GM23338 (cell line): ENCODE measurements at regions not wholly inside any gene's neighbourhood (a gene's known extent, or its start where the extent isn't known, plus 50 kb on each side); places are given as distances from the start of the nearest gene placed in this dataset.

Source experiments
- ATAC-seq: fragments of 200-7000 bp; cut with Tn5 transposase; 3 replicates; pipeline ENCODE4 v1.9.1; 2020
- DNase-seq: peaks from one replicate; pipeline ENCODE4 v3.0.0-alpha.2; 2015; ENCODE audit warnings: low spot score
- H2AFZ ChIP-seq: fragments of 200-600 bp; sonication (generic); 2 replicates; pipeline ENCODE4 v1.8.0; 2016; ENCODE audit warnings: antibody characterized with exemption, mild to moderate bottlenecking, moderate library complexity
- H3F3A ChIP-seq: fragments of 200-600 bp; sonication (generic); replicated peaks from 2 replicates; pipeline ENCODE4 v1.8.0; 2017; ENCODE audit warnings: antibody characterized with exemption, mixed run types, low read depth
- H3K27ac ChIP-seq: fragments of 200-600 bp; sonication (generic); 2 replicates; pipeline ENCODE4 v1.6.1; 2016; ENCODE audit warnings: low read depth
- H3K27me3 ChIP-seq: fragments of 200-600 bp; sonication (generic); 2 replicates; pipeline ENCODE4 v1.8.0; 2016; ENCODE audit warnings: mild to moderate bottlenecking, mixed run types, moderate library complexity; ENCODE audit not compliant: insufficient read depth
- H3K36me3 ChIP-seq: fragments of 200-600 bp; sonication (generic); 2 replicates; pipeline ENCODE4 v1.8.0; 2016; ENCODE audit warnings: mild to moderate bottlenecking; ENCODE audit not compliant: insufficient read depth
- H3K4me1 ChIP-seq: fragments of 200-600 bp; sonication (generic); 2 replicates; pipeline ENCODE4 v1.8.0; 2016; ENCODE audit warnings: mild to moderate bottlenecking, moderate library complexity; ENCODE audit not compliant: insufficient read depth
- H3K4me2 ChIP-seq: fragments of 200-600 bp; sonication (generic); 2 replicates; pipeline ENCODE4 v1.7.1; 2017; ENCODE audit warnings: mixed run types
- H3K4me3 ChIP-seq: fragments of 200-600 bp; sonication (generic); 2 replicates; pipeline ENCODE4 v1.6.1; 2016; ENCODE audit warnings: mixed run types
- H3K79me2 ChIP-seq: fragments of 200-600 bp; sonication (generic); replicated peaks from 2 replicates; pipeline ENCODE4 v1.8.0; 2017; ENCODE audit warnings: mild to moderate bottlenecking; ENCODE audit not compliant: insufficient read depth
- H3K9me2 ChIP-seq: fragments of 200-600 bp; sonication (generic); 2 replicates; pipeline ENCODE4 v1.8.0; 2017; ENCODE audit not compliant: insufficient read depth
- H4K20me1 ChIP-seq: fragments of 200-600 bp; sonication (generic); replicated peaks from 2 replicates; pipeline ENCODE4 v1.8.0; 2017; ENCODE audit warnings: mild to moderate bottlenecking; ENCODE audit not compliant: insufficient read depth
- H3K27ac Mint-ChIP-seq: 2 replicates; pipeline ENCODE4 v1.8.0; 2020; ENCODE audit warnings: inconsistent platforms, mild to moderate bottlenecking, moderate library complexity, mixed read lengths
- H3K27me3 Mint-ChIP-seq: 3 replicates; pipeline ENCODE4 v1.8.0; 2022; ENCODE audit warnings: low read depth, mild to moderate bottlenecking, moderate library complexity, mixed read lengths, inconsistent platforms; ENCODE audit not compliant: insufficient read depth, poor library complexity
- H3K36me3 Mint-ChIP-seq: 3 replicates; pipeline ENCODE4 v1.8.0; 2021; ENCODE audit warnings: low read depth, mild to moderate bottlenecking, inconsistent platforms, moderate library complexity, mixed read lengths
- H3K4me1 Mint-ChIP-seq: 3 replicates; pipeline ENCODE4 v1.8.0; 2020; ENCODE audit warnings: mild to moderate bottlenecking, inconsistent platforms, mixed read lengths
- H3K4me3 Mint-ChIP-seq: 3 replicates; pipeline ENCODE4 v1.8.0; 2021; ENCODE audit warnings: moderate library complexity, mild to moderate bottlenecking, inconsistent platforms, mixed read lengths
- H3K9me3 Mint-ChIP-seq: 3 replicates; pipeline ENCODE4 v1.8.0; 2020; ENCODE audit warnings: moderate library complexity, mild to moderate bottlenecking, inconsistent platforms, mixed read lengths
- CREB1 ChIP-seq: fragments of 250-450 bp; sonication (Bioruptor Pico); IDR thresholded peaks from 2 replicates; pipeline ENCODE4 v1.5.0; 2020; ENCODE audit warnings: low read depth, mild to moderate bottlenecking, moderate library complexity
- ETS1 ChIP-seq: IDR thresholded peaks from 2 replicates; pipeline ENCODE4 v1.6.1; 2016; ENCODE audit warnings: antibody characterized with exemption
- EZH2 ChIP-seq: fragments of 200-600 bp; sonication (generic); IDR thresholded peaks from one replicate; pipeline ENCODE4 v1.8.0; 2017; ENCODE audit warnings: antibody characterized with exemption, mild to moderate bottlenecking, low read depth; ENCODE audit not compliant: unreplicated experiment
- EZH2phosphoT487 ChIP-seq: fragments of 200-600 bp; sonication (generic); IDR thresholded peaks from one replicate; pipeline ENCODE4 v1.8.1; 2018; ENCODE audit warnings: antibody characterized with exemption; ENCODE audit not compliant: unreplicated experiment
- JUNB ChIP-seq: IDR thresholded peaks from one replicate; pipeline ENCODE4 v1.6.1; 2016; ENCODE audit warnings: antibody characterized with exemption; ENCODE audit not compliant: unreplicated experiment
- NANOG ChIP-seq: IDR thresholded peaks from 2 replicates; pipeline ENCODE4 v1.6.1; 2016; ENCODE audit warnings: antibody characterized with exemption, borderline replicate concordance
- POLR2AphosphoS5 ChIP-seq: IDR thresholded peaks from 2 replicates; pipeline ENCODE4 v1.6.1; 2016; ENCODE audit warnings: antibody characterized with exemption, low read depth
- REST ChIP-seq: IDR thresholded peaks from one replicate; pipeline ENCODE4 v1.6.1; 2018; ENCODE audit warnings: antibody characterized with exemption; ENCODE audit not compliant: unreplicated experiment
- STAT1 ChIP-seq: IDR thresholded peaks from one replicate; pipeline ENCODE4 v1.6.1; 2016; ENCODE audit warnings: antibody characterized with exemption; ENCODE audit not compliant: unreplicated experiment
- ZNF114 ChIP-seq: fragments of 250-450 bp; sonication (Bioruptor Pico); IDR thresholded peaks from 2 replicates; pipeline ENCODE4 v1.5.0; 2020; ENCODE audit warnings: mild to moderate bottlenecking, moderate library complexity
- ZNF331 ChIP-seq: fragments of 250-450 bp; sonication (Bioruptor Pico); IDR thresholded peaks from 2 replicates; pipeline ENCODE4 v1.5.0; 2020; ENCODE audit warnings: low read depth, mild to moderate bottlenecking, moderate library complexity
- TF ChIP-seq, protein P1 (sequence below): fragments of 250-450 bp; sonication (Bioruptor Pico); IDR thresholded peaks from 2 replicates; pipeline ENCODE4 v1.5.0; 2020; ENCODE audit warnings: mild to moderate bottlenecking, moderate library complexity
- TF ChIP-seq, protein P2 (sequence below), 2 experiments: fragments of 200-600 bp in 1 of 2; sonication (generic) in 1 of 2; conservative IDR thresholded peaks; 2 replicates each; pipeline versions ENCODE4 v1.5.1 to v1.6.1; 2016 to 2017; ENCODE audit warnings: antibody characterized with exemption in 2 of 2, low read depth in 2 of 2, mild to moderate bottlenecking in 2 of 2, moderate library complexity in 1 of 2

GRCh38 chr5:174840435-174840834 is 116.1 kb downstream of the MSX2 start:
- ATAC-seq, result no peak
- no peak for TF ChIP-seq EZH2phosphoT487
- TF ChIP-seq, protein P1, sequence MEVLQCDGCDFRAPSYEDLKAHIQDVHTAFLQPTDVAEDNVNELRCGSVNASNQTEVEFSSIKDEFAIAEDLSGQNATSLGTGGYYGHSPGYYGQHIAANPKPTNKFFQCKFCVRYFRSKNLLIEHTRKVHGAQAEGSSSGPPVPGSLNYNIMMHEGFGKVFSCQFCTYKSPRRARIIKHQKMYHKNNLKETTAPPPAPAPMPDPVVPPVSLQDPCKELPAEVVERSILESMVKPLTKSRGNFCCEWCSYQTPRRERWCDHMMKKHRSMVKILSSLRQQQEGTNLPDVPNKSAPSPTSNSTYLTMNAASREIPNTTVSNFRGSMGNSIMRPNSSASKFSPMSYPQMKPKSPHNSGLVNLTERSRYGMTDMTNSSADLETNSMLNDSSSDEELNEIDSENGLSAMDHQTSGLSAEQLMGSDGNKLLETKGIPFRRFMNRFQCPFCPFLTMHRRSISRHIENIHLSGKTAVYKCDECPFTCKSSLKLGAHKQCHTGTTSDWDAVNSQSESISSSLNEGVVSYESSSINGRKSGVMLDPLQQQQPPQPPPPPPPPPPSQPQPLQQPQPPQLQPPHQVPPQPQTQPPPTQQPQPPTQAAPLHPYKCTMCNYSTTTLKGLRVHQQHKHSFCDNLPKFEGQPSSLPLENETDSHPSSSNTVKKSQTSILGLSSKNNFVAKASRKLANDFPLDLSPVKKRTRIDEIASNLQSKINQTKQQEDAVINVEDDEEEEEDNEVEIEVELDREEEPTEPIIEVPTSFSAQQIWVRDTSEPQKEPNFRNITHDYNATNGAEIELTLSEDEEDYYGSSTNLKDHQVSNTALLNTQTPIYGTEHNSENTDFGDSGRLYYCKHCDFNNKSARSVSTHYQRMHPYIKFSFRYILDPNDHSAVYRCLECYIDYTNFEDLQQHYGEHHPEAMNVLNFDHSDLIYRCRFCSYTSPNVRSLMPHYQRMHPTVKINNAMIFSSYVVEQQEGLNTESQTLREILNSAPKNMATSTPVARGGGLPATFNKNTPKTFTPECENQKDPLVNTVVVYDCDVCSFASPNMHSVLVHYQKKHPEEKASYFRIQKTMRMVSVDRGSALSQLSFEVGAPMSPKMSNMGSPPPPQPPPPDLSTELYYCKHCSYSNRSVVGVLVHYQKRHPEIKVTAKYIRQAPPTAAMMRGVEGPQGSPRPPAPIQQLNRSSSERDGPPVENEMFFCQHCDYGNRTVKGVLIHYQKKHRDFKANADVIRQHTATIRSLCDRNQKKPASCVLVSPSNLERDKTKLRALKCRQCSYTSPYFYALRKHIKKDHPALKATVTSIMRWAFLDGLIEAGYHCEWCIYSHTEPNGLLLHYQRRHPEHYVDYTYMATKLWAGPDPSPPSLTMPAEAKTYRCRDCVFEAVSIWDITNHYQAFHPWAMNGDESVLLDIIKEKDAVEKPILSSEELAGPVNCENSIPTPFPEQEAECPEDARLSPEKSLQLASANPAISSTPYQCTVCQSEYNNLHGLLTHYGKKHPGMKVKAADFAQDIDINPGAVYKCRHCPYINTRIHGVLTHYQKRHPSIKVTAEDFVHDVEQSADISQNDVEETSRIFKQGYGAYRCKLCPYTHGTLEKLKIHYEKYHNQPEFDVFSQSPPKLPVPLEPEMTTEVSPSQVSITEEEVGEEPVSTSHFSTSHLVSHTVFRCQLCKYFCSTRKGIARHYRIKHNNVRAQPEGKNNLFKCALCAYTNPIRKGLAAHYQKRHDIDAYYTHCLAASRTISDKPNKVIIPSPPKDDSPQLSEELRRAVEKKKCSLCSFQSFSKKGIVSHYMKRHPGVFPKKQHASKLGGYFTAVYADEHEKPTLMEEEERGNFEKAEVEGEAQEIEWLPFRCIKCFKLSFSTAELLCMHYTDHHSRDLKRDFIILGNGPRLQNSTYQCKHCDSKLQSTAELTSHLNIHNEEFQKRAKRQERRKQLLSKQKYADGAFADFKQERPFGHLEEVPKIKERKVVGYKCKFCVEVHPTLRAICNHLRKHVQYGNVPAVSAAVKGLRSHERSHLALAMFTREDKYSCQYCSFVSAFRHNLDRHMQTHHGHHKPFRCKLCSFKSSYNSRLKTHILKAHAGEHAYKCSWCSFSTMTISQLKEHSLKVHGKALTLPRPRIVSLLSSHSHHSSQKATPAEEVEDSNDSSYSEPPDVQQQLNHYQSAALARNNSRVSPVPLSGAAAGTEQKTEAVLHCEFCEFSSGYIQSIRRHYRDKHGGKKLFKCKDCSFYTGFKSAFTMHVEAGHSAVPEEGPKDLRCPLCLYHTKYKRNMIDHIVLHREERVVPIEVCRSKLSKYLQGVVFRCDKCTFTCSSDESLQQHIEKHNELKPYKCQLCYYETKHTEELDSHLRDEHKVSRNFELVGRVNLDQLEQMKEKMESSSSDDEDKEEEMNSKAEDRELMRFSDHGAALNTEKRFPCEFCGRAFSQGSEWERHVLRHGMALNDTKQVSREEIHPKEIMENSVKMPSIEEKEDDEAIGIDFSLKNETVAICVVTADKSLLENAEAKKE (CRISPR knock-in tag), result no peak
- TF ChIP-seq REST, result no peak
- no peak for TF ChIP-seq JUNB
- TF ChIP-seq, protein P2, sequence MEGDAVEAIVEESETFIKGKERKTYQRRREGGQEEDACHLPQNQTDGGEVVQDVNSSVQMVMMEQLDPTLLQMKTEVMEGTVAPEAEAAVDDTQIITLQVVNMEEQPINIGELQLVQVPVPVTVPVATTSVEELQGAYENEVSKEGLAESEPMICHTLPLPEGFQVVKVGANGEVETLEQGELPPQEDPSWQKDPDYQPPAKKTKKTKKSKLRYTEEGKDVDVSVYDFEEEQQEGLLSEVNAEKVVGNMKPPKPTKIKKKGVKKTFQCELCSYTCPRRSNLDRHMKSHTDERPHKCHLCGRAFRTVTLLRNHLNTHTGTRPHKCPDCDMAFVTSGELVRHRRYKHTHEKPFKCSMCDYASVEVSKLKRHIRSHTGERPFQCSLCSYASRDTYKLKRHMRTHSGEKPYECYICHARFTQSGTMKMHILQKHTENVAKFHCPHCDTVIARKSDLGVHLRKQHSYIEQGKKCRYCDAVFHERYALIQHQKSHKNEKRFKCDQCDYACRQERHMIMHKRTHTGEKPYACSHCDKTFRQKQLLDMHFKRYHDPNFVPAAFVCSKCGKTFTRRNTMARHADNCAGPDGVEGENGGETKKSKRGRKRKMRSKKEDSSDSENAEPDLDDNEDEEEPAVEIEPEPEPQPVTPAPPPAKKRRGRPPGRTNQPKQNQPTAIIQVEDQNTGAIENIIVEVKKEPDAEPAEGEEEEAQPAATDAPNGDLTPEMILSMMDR (conservative IDR thresholded peaks at IDR 0.05; ENCODE audit: low read depth in 2 of 2), result no peak
- TF ChIP-seq EZH2, result no peak
- no peak for TF ChIP-seq ETS1
- TF ChIP-seq ZNF331 (CRISPR knock-in tag), result no peak
- TF ChIP-seq STAT1, result no peak
- TF ChIP-seq NANOG, result no peak
- TF ChIP-seq POLR2AphosphoS5, result no peak
- TF ChIP-seq ZNF114 (CRISPR knock-in tag), result no peak
- no peak for TF ChIP-seq CREB1 (CRISPR knock-in tag)

More at GRCh38 chr5:174840435-174840834, 116.1 kb downstream of the MSX2 start:
- H3K79me2 ChIP-seq, result no peaks in the 10 kb centered on the region
- no peaks in the 10 kb centered on the region for H4K20me1 ChIP-seq
- DNase-seq, result no peak
- no peaks in the 10 kb centered on the region for H3K27me3 ChIP-seq
- peaks cover 6% of the 10 kb centered on the region; the same call in 1 of the 2 replicates for H3K9me2 ChIP-seq
- 0 out of 3 replicates have a peak, but pooled peaks cover 2% of the 10 kb centered on the region for H3K36me3 Mint-ChIP-seq
- H3K4me1 Mint-ChIP-seq, result peaks cover 15% of the 10 kb centered on the region
- H3K27ac ChIP-seq, result no peak overlapping the region
- H3K36me3 ChIP-seq, result no peaks in the 10 kb centered on the region
- H3K4me1 ChIP-seq, result no peaks in the 10 kb centered on the region
- H3K4me3 Mint-ChIP-seq, result no peak overlapping the region
- H3K4me3 ChIP-seq, result no peak overlapping the region
- H3F3A ChIP-seq, result no peaks in the 10 kb centered on the region
- H3K4me2 ChIP-seq, result no peak overlapping the region
- 0 out of 2 replicates have a peak overlapping the region, but pooled peaks have one; percentile 43 for H2AFZ ChIP-seq
- H3K27me3 Mint-ChIP-seq, result peaks cover 10% of the 10 kb centered on the region
- peaks cover 6% of the 10 kb centered on the region; the same call in 2 of the 3 replicates for H3K9me3 Mint-ChIP-seq
- H3K27ac Mint-ChIP-seq, result no peak overlapping the region
